Activated T-helper 1 cell treated with anti-CD3 and anti-CD28 coated beads, Interleukin-12 subunit alpha, Interleukin-12 subunit beta, Interleukin-2, Interleukin-4 antibody, amounts not matched to agents 30 ng/mL and 10 ng/mL and 1 ng/mL, durations not matched to agents 14 hours and 24 hours and 36 hours (primary cell): ENCODE measurements at regions not wholly inside any gene's neighbourhood (a gene's known extent, or its start where the extent isn't known, plus 50 kb on each side); places are given as distances from the start of the nearest gene placed in this dataset.

Experiments used
- DNase-seq: peaks from one replicate; pipeline ENCODE4 v3.0.0; 2021; ENCODE audit warnings: low spot score
- H3K27ac Mint-ChIP-seq: one replicate; pipeline ENCODE4 v1.8.0; 2021; ENCODE audit warnings: mild to moderate bottlenecking, mixed read lengths
- H3K27me3 Mint-ChIP-seq: one replicate; pipeline ENCODE4 v1.8.0; 2022; ENCODE audit warnings: mild to moderate bottlenecking, moderate library complexity, mixed read lengths; ENCODE audit not compliant: insufficient read depth
- H3K36me3 Mint-ChIP-seq: one replicate; pipeline ENCODE4 v1.8.0; 2021; ENCODE audit warnings: low read depth, mixed read lengths
- H3K4me1 Mint-ChIP-seq: one replicate; pipeline ENCODE4 v1.8.0; 2021; ENCODE audit warnings: low read depth, mixed read lengths
- H3K4me3 Mint-ChIP-seq: one replicate; pipeline ENCODE4 v1.8.0; 2021; ENCODE audit warnings: mild to moderate bottlenecking, moderate library complexity, mixed read lengths
- H3K9me3 Mint-ChIP-seq: one replicate; pipeline ENCODE4 v1.8.0; 2021; ENCODE audit warnings: mixed read lengths
- intact Hi-C: fragments of 100-400 bp; cut with micrococcal nuclease; formaldehyde crosslinking; loops from one replicate; pipeline ENCODE4 v1.15.1; 2024

DNA sequence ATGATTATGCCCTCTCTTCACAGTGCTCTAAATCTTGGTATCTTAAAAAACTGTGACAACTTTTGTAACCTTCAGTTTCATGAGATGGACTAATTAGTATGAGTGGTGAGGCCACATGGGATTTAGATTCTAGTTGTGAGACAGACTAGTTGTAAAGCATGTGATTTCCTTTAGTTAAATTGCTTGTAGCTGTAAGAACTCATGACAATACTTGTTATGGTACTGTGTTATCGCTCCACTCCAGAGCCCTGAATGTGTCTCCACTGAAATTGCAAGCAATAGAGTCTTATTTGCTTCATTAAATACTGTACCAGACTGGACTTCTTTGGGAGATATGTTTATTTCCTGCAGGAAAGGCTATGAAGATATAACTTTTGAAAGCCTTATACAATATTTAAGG, 1198.3 kb upstream of the CDH6 start:
- H3K4me1 Mint-ChIP-seq, result no peaks in the 10 kb centered on the region
- no peaks in the 10 kb centered on the region for H3K36me3 Mint-ChIP-seq
- no peak for DNase-seq
- H3K4me3 Mint-ChIP-seq, result no peak overlapping the region
- peaks cover 29% of the 10 kb centered on the region for H3K9me3 Mint-ChIP-seq
- H3K27me3 Mint-ChIP-seq, result no peaks in the 10 kb centered on the region
- H3K27ac Mint-ChIP-seq, result no peak overlapping the region
- intact Hi-C loops, result no loop called here

DNA sequence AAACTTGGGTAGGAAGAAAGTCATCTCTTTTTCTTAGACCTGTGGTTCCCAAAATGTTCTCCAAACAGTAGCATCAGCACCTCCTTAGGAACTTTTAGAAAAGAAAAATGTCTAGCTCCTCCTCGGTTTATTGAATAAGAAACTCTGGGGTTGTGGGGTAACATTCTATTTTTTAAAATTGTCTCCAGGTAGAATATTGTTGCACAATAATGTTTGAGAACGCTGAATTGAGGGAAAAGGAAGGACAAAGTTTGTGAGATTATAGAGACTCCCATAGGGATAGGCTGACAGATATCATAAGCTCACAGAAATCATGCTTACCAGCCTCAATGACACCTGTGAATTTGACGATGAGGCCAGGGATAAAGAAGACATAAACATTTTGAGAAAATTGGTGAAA, 1199.0 kb upstream of the CDH6 start:
- no peak overlapping the region for H3K27ac Mint-ChIP-seq
- no peak overlapping the region for H3K4me3 Mint-ChIP-seq
- DNase-seq, result no peak
- intact Hi-C loops, result no loop called here
- H3K9me3 Mint-ChIP-seq, result peaks cover 33% of the 10 kb centered on the region
- H3K4me1 Mint-ChIP-seq, result no peaks in the 10 kb centered on the region
- H3K36me3 Mint-ChIP-seq, result no peaks in the 10 kb centered on the region
- no peaks in the 10 kb centered on the region for H3K27me3 Mint-ChIP-seq

DNA sequence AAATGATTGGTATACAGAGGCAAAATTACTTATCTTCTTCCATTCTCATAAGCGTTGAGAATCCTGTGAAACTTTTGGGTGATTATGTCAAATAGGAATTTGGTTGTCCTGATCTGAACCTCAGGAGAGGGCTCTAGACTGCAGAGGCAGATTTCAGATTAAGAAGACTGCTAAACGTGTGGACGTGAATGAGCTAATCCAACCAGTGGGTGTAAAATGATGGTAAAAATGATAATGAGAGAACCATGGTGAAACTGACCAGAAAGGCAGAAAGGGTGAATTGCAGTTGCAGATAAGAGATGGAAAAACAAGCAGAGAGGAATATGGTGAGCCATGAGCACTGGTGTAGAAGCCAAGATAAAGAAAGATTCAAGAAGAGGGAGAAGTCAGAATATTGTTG, 1200.2 kb upstream of the CDH6 start:
- Mint-ChIP-seq H3K4me1 (no peaks in the 10 kb centered on the region), H3K27ac (no peak overlapping the region), H3K27me3 (no peaks in the 10 kb centered on the region), H3K36me3 (no peaks in the 10 kb centered on the region), H3K4me3 (no peak overlapping the region), H3K9me3 (peaks cover 29% of the 10 kb centered on the region)
- DNase-seq, result no peak
- intact Hi-C loops, result no loop called here

DNA sequence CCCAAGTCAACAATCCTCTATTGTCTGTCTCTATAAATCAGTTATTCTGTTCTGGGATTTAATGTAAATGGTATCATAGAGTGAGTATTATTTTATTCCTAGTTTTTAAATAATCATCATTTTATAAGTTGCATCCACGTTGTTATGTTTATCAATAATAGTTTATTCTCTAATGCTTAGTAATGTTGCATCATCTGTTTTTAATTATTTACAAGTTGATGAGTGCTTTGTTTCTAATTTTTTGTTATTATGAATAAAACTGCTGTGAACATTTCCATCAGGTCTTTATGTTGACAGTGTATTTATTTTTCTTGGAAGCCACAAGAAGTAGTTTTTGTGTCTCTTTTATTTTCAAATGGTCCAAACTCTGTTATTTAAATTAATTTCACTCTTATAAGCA, 1201.2 kb upstream of the CDH6 start:
- Mint-ChIP-seq H3K4me1 (no peaks in the 10 kb centered on the region), H3K27me3 (no peaks in the 10 kb centered on the region), H3K4me3 (no peak overlapping the region), H3K9me3 (peaks cover 35% of the 10 kb centered on the region), H3K36me3 (no peaks in the 10 kb centered on the region), H3K27ac (no peak overlapping the region)
- intact Hi-C loops, result no loop called here
- no peak for DNase-seq

DNA sequence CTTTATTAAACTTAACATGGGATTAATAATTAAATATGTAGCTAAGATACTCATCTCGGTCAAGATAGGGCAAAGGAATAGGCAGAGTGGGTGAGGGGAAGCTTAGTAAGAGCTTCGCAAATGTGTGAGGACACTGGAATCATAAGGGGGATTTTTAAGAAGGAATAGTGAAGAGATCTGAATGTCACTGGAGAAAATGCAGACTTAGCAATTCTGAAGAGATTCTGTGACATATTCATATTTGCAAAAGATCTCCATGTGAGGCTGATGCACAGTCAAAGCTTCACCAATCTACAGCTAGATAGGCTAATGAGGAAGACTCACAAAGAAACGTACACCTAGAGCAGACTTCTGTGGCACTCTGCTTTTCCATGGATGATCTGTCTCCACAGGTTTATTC, 1202.8 kb upstream of the CDH6 start:
- H3K36me3 Mint-ChIP-seq, result no peaks in the 10 kb centered on the region
- H3K4me1 Mint-ChIP-seq, result no peaks in the 10 kb centered on the region
- no peak overlapping the region for H3K4me3 Mint-ChIP-seq
- no peaks in the 10 kb centered on the region for H3K27me3 Mint-ChIP-seq
- peaks cover 35% of the 10 kb centered on the region for H3K9me3 Mint-ChIP-seq
- no peak overlapping the region for H3K27ac Mint-ChIP-seq
- DNase-seq, result no peak
- intact Hi-C loops, result no loop called here

DNA sequence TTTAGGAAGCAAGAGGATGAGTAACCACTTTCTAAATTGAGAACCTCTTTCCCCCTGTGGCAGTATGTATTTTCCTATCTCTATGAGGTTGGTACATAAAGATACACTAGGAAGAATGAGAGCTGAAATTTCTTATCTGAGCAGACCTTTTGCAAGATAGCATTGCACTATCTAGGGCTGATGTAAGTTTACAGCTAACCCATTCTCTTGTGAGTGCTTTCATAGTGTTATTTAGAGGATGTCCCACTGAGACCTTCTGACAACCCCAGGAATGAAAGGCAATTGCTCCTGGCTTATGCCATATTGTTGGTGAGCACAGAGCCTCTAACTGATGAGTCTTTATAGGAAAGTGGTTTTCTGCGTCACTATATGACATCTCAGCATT, 1209.3 kb upstream of the CDH6 start:
- no peak overlapping the region for H3K27ac Mint-ChIP-seq
- intact Hi-C loops, result no loop called here
- DNase-seq, result no peak
- peaks cover 24% of the 10 kb centered on the region for H3K9me3 Mint-ChIP-seq
- H3K36me3 Mint-ChIP-seq, result no peaks in the 10 kb centered on the region
- H3K4me1 Mint-ChIP-seq, result no peaks in the 10 kb centered on the region
- no peaks in the 10 kb centered on the region for H3K27me3 Mint-ChIP-seq
- H3K4me3 Mint-ChIP-seq, result no peak overlapping the region

DNA sequence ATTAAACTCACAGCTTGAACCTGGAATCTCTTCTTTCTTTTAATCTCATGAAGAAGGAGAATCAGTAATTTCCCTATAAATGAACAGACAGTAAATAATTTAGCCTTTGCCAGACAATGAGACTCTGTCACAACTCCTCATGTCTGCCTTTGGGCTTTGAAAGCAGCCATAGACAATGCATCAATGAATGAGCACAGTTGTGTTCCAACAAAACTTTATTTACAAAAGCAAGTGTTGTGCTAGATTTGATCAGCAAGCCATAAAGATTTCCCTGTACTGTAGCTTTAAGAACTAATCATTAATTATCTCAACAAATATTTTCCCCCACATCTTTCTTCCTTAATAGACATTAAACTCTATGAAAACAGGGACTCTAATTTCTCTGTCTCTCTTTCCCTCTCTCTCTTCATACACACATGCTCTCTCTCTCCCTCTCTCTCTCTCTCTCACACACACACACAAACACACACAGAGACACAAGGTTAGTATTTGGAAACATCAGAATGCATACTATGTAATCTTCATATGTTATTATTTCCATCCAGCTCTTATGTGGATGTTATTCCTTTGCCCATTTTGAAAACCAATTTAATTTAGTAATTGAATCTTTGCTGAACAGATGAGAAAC, 1209.8 kb upstream of the CDH6 start:
- no peak overlapping the region for H3K27ac Mint-ChIP-seq
- H3K9me3 Mint-ChIP-seq, result peaks cover 24% of the 10 kb centered on the region
- DNase-seq, result no peak
- no peak overlapping the region for H3K4me3 Mint-ChIP-seq
- H3K36me3 Mint-ChIP-seq, result no peaks in the 10 kb centered on the region
- no peaks in the 10 kb centered on the region for H3K4me1 Mint-ChIP-seq
- intact Hi-C loops, result no loop called here
- no peaks in the 10 kb centered on the region for H3K27me3 Mint-ChIP-seq

DNA sequence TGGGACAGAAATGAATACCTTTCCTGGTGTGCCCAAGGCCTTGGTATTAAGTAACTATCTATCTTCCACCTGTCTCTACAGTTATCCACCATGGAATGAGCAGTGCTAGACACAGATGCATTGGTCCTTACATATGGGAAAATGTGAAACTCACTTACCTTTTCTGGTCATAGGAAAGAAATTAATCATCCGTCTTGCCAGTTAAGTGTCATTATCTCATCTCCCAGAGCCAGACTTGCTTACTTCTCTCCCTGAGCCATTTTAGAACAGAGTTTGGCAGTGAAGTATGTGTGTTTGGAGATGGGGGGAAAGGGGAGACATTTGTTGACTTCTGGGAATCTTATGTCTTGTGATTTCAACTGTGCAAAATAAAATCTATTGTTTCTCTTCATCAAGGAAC, 1211.0 kb upstream of the CDH6 start:
- Mint-ChIP-seq H3K27me3 (no peaks in the 10 kb centered on the region), H3K9me3 (peaks cover 15% of the 10 kb centered on the region), H3K4me3 (no peak overlapping the region), H3K4me1 (no peaks in the 10 kb centered on the region), H3K27ac (no peak overlapping the region), H3K36me3 (no peaks in the 10 kb centered on the region)
- intact Hi-C loops, result no loop called here
- no peak for DNase-seq

DNA sequence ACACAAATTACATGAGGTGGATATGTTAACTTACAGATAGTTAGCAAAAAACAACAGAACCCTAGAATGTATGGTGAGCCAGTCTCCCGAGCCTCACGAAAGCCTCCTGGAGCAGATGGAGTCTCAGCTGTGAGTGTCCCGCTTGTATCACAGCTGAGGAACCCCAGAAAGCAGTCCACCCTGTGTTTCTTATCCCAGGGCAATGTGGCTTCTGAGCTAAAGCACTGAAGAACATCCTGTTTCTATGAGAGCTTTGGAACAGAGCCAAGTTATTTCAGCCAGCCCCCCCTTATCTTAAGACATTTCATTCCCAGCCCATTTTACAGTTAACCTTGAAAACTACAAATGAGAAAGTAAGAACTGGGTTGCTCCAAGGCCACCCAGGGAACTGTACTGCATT, 1220.9 kb upstream of the CDH6 start:
- H3K27ac Mint-ChIP-seq, result no peak overlapping the region
- H3K27me3 Mint-ChIP-seq, result no peaks in the 10 kb centered on the region
- H3K4me1 Mint-ChIP-seq, result no peaks in the 10 kb centered on the region
- intact Hi-C loops, result no loop called here
- no peak for DNase-seq
- no peak overlapping the region for H3K4me3 Mint-ChIP-seq
- H3K36me3 Mint-ChIP-seq, result no peaks in the 10 kb centered on the region
- H3K9me3 Mint-ChIP-seq, result peaks cover 3% of the 10 kb centered on the region

DNA sequence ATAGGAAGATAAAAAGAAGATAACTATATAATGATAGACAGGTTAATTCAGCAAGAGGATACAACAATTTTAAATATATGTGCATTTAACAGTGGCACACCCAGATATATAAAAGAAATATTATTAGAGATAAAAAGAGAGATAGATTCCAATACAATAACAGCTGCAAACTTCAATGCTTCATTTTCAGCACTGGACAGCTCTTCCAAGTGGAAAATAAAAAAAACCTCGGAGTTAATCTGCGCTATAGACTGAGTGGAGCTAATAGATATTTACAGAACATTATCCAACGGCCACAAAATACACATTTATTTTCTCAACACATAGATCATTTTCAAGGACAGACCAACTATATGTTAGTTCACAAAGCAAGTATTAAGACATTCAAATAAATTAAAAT, 1229.5 kb upstream of the CDH6 start:
- Mint-ChIP-seq H3K36me3 (no peaks in the 10 kb centered on the region), H3K4me1 (no peaks in the 10 kb centered on the region), H3K4me3 (no peak overlapping the region), H3K9me3 (peaks cover 21% of the 10 kb centered on the region), H3K27ac (no peak overlapping the region), H3K27me3 (no peaks in the 10 kb centered on the region)
- intact Hi-C loops, result no loop called here
- DNase-seq, result no peak

DNA sequence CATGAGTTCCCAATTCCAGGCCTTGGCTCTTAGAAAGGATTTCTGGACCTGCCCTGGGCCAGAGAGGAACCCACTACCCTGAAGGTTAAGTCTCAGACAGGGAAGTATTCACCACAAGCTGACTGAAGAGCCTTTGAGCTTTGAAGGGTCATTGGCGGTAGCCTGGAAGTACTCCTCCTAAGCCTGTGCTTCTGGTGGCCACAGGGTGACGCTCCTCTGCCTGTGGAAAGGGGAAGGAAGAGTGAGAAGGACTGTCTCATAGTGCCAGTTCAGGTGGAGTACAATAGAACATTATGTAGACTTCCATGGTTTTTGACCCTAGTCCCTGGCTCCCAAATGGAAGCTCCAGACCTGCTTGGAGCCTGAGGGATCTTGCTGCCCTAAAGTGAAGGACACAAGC, 1233.2 kb upstream of the CDH6 start:
- Mint-ChIP-seq H3K27ac (no peak overlapping the region), H3K4me1 (no peaks in the 10 kb centered on the region), H3K4me3 (no peak overlapping the region), H3K9me3 (peaks cover 23% of the 10 kb centered on the region), H3K27me3 (no peaks in the 10 kb centered on the region), H3K36me3 (no peaks in the 10 kb centered on the region)
- intact Hi-C loops, result no loop called here
- DNase-seq, result no peak

DNA sequence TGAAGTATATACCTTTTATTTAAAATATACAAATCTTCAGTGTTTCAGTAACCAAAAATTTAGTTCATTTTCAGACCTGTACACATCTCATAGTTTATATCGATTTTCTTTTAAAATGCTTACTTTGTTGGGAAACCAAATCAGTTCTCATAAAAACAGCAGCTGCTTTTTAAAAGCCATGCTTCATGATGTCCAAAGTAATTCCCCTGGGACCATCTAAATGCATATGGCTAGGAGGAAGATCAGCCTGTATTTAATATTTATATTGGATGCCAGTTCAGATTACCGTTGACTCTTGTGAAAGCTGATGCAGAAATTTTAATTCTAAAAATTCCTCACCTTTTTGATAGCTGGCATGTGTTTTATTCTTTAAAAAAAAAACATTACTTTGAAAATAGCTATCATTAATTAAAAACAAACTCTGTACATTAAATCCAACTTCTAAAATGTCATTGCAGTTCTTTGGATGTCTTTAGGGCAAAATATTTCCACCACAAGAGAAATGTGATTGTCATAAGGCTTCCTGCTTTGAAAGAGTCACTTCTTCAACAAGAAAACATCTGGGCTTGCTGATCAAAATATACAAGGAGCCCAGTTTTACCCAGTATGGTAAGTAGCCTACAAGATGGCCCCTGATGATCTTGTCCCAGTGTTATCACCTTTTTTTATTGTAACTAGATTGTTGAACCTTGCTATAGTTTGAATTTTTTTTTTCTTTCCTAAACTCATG, 1242.9 kb upstream of the CDH6 start:
- H3K27ac Mint-ChIP-seq, result no peak overlapping the region
- no peak overlapping the region for H3K4me3 Mint-ChIP-seq
- H3K9me3 Mint-ChIP-seq, result peaks cover 4% of the 10 kb centered on the region
- no peaks in the 10 kb centered on the region for H3K4me1 Mint-ChIP-seq
- H3K27me3 Mint-ChIP-seq, result no peaks in the 10 kb centered on the region
- DNase-seq, result no peak
- no peaks in the 10 kb centered on the region for H3K36me3 Mint-ChIP-seq
- intact Hi-C loops, result no loop called here

DNA sequence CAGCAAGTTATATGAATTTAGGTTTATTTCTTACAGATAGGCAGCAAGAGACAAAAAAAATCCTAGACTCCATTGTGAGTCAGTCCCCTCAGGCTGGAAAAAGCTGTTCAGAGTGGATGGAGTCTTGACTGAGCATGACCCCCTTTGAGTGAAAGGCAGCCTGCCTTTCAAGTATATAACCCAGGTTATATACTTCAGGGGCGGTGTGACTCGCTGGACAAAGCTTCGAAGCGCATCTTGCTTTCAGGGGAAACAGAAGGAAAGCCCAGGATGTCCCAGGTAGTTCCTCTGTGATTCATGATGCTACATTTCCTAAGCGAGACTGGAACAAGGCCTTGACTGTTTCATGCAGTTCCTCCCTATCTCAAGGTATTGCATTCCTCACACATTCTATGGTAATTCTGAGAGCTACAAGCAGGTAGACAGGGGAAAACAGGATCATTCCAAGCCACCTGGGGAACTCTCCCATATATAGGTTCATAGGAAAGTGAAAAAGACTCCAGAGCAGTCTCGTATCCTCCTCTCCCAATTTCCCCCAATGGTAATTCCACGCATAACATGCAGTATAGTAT, 1244.1 kb upstream of the CDH6 start:
- Mint-ChIP-seq H3K4me1 (no peaks in the 10 kb centered on the region), H3K4me3 (no peak overlapping the region), H3K27me3 (no peaks in the 10 kb centered on the region), H3K9me3 (peaks cover 7% of the 10 kb centered on the region), H3K36me3 (no peaks in the 10 kb centered on the region), H3K27ac (no peak overlapping the region)
- intact Hi-C loops, result no loop called here
- no peak for DNase-seq
